ENCODE measurements at regions not wholly inside any gene's neighbourhood (a gene's known extent, or its start where the extent isn't known, plus 50 kb on each side); places are given as distances from the start of the nearest gene placed in this dataset.

DNA sequence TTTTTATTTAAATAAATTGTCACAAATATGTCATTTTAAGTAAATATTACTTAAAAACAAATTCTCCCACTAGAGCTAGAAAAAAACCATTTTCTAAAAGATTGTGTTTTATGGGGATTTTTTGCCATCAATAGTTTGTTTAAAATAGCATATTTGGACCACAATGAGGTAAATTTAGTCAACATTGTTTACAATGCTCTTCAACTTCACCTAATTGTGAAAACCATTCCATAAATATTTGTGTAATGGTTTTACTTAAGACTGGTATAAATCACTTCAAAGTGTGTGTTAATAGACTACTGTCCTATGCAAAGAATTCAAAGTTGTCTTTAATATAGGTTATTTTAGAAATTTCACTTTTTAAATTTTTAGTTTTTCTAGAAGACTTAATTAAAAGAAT lies 1004.2 kb downstream of the PCDH18 start:
- intact Hi-C loops (cut with micrococcal nuclease; ENCODE audit: unreplicated experiment) (no loop called here), in situ Hi-C loops (cut with MboI) (no loop called here)
- no peaks in the 10 kb centered on the region for H3K27me3 ChIP-seq (replicated peaks in 1 of 2; ENCODE audit: control insufficient read depth in 2 of 2, insufficient read depth in 2 of 2, low read length in 1 of 2)
- ChIA-PET CTCF (no interaction called here), SMC1A (ENCODE audit: uncharacterized antibody, unreplicated experiment) (interaction anchor here (1.5 kb wide), 1 partner anchor 47 kb away, joined by 4 read pairs; no protein-coding TSS in a partner anchor), RAD21 (ENCODE audit: unreplicated experiment) (no interaction called here), POLR2A (no interaction called here)
- H3K4me1 ChIP-seq (ENCODE audit: control insufficient read depth, insufficient read depth, low read length) = no peaks in the 10 kb centered on the region
- no peak overlapping the region for H3K9ac ChIP-seq (ENCODE audit: control insufficient read depth, insufficient read depth, low read length)
- H3K9me3 ChIP-seq (replicated peaks; ENCODE audit: control insufficient read depth, insufficient read depth, low read length) = no peaks in the 10 kb centered on the region
- H4K20me1 ChIP-seq (ENCODE audit: control insufficient read depth, insufficient read depth) = no peaks in the 10 kb centered on the region
- no TSS peak for BruUV-seq (replicated peaks)
- no peak overlapping the region for H2AFZ ChIP-seq (ENCODE audit: control insufficient read depth, low read depth, low read length)
- H3K4me3 ChIP-seq = no peak overlapping the region
- DNase-seq (ENCODE audit: low read depth, low spot score) = no peak
- H3K36me3 ChIP-seq (ENCODE audit: control insufficient read depth in 2 of 2, insufficient read depth in 2 of 2, low read length in 1 of 2) = no peaks in the 10 kb centered on the region
- H3K79me2 ChIP-seq (ENCODE audit: control insufficient read depth, insufficient read depth, low read length) = no peaks in the 10 kb centered on the region
- no peak overlapping the region for H3K27ac ChIP-seq (ENCODE audit: control insufficient read depth, insufficient read depth)
- FAIRE-seq = no peak
- TF ChIP-seq, protein P1, sequence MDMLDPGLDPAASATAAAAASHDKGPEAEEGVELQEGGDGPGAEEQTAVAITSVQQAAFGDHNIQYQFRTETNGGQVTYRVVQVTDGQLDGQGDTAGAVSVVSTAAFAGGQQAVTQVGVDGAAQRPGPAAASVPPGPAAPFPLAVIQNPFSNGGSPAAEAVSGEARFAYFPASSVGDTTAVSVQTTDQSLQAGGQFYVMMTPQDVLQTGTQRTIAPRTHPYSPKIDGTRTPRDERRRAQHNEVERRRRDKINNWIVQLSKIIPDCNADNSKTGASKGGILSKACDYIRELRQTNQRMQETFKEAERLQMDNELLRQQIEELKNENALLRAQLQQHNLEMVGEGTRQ (IDR thresholded peaks at IDR 0.05; ENCODE audit: borderline replicate concordance, low read depth, low read length) = no peak
- no peak for TF ChIP-seq HDAC2 (IDR thresholded peaks at IDR 0.05)
- TF ChIP-seq, protein P2, sequence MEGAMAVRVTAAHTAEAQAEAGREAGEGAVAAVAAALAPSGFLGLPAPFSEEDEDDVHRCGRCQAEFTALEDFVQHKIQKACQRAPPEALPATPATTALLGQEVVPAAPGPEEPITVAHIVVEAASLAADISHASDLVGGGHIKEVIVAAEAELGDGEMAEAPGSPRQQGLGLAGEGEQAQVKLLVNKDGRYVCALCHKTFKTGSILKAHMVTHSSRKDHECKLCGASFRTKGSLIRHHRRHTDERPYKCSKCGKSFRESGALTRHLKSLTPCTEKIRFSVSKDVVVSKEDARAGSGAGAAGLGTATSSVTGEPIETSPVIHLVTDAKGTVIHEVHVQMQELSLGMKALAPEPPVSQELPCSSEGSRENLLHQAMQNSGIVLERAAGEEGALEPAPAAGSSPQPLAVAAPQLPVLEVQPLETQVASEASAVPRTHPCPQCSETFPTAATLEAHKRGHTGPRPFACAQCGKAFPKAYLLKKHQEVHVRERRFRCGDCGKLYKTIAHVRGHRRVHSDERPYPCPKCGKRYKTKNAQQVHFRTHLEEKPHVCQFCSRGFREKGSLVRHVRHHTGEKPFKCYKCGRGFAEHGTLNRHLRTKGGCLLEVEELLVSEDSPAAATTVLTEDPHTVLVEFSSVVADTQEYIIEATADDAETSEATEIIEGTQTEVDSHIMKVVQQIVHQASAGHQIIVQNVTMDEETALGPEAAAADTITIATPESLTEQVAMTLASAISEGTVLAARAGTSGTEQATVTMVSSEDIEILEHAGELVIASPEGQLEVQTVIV (IDR thresholded peaks at IDR 0.05; ENCODE audit: borderline replicate concordance, partially characterized antibody) = no peak
- no peak for TF ChIP-seq FOS (IDR thresholded peaks at IDR 0.05; ENCODE audit: borderline replicate concordance, extremely low read depth, insufficient read length)
- TF ChIP-seq, protein P3, sequence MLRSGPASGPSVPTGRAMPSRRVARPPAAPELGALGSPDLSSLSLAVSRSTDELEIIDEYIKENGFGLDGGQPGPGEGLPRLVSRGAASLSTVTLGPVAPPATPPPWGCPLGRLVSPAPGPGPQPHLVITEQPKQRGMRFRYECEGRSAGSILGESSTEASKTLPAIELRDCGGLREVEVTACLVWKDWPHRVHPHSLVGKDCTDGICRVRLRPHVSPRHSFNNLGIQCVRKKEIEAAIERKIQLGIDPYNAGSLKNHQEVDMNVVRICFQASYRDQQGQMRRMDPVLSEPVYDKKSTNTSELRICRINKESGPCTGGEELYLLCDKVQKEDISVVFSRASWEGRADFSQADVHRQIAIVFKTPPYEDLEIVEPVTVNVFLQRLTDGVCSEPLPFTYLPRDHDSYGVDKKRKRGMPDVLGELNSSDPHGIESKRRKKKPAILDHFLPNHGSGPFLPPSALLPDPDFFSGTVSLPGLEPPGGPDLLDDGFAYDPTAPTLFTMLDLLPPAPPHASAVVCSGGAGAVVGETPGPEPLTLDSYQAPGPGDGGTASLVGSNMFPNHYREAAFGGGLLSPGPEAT (IDR thresholded peaks at IDR 0.05; ENCODE audit: low read depth) = no peak
- TF ChIP-seq CHD1 (IDR thresholded peaks at IDR 0.05; ENCODE audit: low read depth, low read length) = no peak
- TF ChIP-seq SREBF1 (IDR thresholded peaks at IDR 0.05; ENCODE audit: low read length) = no peak
- no peak for TF ChIP-seq HCFC1 (IDR thresholded peaks at IDR 0.05; ENCODE audit: low read length)
- no peak for TF ChIP-seq RB1 (IDR thresholded peaks at IDR 0.05; ENCODE audit: borderline replicate concordance)
- TF ChIP-seq, protein P4, sequence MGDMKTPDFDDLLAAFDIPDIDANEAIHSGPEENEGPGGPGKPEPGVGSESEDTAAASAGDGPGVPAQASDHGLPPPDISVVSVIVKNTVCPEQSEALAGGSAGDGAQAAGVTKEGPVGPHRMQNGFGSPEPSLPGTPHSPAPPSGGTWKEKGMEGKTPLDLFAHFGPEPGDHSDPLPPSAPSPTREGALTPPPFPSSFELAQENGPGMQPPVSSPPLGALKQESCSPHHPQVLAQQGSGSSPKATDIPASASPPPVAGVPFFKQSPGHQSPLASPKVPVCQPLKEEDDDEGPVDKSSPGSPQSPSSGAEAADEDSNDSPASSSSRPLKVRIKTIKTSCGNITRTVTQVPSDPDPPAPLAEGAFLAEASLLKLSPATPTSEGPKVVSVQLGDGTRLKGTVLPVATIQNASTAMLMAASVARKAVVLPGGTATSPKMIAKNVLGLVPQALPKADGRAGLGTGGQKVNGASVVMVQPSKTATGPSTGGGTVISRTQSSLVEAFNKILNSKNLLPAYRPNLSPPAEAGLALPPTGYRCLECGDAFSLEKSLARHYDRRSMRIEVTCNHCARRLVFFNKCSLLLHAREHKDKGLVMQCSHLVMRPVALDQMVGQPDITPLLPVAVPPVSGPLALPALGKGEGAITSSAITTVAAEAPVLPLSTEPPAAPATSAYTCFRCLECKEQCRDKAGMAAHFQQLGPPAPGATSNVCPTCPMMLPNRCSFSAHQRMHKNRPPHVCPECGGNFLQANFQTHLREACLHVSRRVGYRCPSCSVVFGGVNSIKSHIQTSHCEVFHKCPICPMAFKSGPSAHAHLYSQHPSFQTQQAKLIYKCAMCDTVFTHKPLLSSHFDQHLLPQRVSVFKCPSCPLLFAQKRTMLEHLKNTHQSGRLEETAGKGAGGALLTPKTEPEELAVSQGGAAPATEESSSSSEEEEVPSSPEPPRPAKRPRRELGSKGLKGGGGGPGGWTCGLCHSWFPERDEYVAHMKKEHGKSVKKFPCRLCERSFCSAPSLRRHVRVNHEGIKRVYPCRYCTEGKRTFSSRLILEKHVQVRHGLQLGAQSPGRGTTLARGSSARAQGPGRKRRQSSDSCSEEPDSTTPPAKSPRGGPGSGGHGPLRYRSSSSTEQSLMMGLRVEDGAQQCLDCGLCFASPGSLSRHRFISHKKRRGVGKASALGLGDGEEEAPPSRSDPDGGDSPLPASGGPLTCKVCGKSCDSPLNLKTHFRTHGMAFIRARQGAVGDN (IDR thresholded peaks at IDR 0.05) = no peak
- no peak for TF ChIP-seq TARDBP (IDR thresholded peaks at IDR 0.05; ENCODE audit: borderline replicate concordance)
- TF ChIP-seq, protein P5, sequence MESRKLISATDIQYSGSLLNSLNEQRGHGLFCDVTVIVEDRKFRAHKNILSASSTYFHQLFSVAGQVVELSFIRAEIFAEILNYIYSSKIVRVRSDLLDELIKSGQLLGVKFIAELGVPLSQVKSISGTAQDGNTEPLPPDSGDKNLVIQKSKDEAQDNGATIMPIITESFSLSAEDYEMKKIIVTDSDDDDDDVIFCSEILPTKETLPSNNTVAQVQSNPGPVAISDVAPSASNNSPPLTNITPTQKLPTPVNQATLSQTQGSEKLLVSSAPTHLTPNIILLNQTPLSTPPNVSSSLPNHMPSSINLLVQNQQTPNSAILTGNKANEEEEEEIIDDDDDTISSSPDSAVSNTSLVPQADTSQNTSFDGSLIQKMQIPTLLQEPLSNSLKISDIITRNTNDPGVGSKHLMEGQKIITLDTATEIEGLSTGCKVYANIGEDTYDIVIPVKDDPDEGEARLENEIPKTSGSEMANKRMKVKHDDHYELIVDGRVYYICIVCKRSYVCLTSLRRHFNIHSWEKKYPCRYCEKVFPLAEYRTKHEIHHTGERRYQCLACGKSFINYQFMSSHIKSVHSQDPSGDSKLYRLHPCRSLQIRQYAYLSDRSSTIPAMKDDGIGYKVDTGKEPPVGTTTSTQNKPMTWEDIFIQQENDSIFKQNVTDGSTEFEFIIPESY (IDR thresholded peaks at IDR 0.05) = no peak
- no peak for TF ChIP-seq ASH2L (IDR thresholded peaks at IDR 0.05; ENCODE audit: borderline replicate concordance, low read depth)
- TF ChIP-seq NRF1 (conservative IDR thresholded peaks at IDR 0.05; ENCODE audit: low read depth, low read length) = no peak
- no peak for TF ChIP-seq NFYB (IDR thresholded peaks at IDR 0.05; ENCODE audit: insufficient read depth, low read depth, low read length)
- no peak for TF ChIP-seq RAD51 (IDR thresholded peaks at IDR 0.05)
- no peak for ATAC-seq
- H3K4me2 ChIP-seq (ENCODE audit: control insufficient read depth, insufficient read depth) = no peak overlapping the region
